ENCODE measurements at regions not wholly inside any gene's neighbourhood (a gene's known extent, or its start where the extent isn't known, plus 50 kb on each side); places are given as distances from the start of the nearest gene placed in this dataset.

DNA sequence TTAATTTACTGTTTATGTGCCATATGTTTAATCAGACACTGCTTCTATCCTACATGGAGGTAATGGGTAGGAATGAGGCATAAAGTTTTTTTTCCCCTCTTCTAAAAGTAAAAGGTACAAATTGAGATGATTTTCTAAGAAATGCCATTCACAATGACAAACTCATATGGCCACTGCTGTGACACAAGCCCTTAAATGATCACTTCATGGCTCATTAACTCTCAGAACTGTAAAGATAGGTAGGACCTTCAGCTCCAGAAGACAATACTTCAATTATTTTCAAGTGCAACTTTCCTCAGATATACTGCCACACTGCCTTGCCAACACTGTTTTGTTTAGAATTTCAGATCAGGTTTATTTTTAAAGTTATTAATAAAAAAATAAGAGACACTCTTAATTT is 362.9 kb upstream of the ZNF608 start:
- TF ChIP-seq GATA2 (IDR thresholded peaks at IDR 0.05; ENCODE audit: low read depth, low read length) (no peak), GATA3 (IDR thresholded peaks at IDR 0.05; ENCODE audit: low read depth, low read length) (no peak)

Measured in SH-SY5Y (cell line).